GM23248 (cell line): ENCODE measurements at regions not wholly inside any gene's neighbourhood (a gene's known extent, or its start where the extent isn't known, plus 50 kb on each side); places are given as distances from the start of the nearest gene placed in this dataset.
A peak's percentile ranks its signal among the peaks of the same experiment; 100 is the strongest.

Experiments
- DNase-seq: peaks from one replicate; pipeline ENCODE4 v3.0.0-alpha.2; 2015
- H2AFZ ChIP-seq: fragments of 200-600 bp; sonication (generic); 2 replicates; pipeline ENCODE4 v1.6.1; 2016; ENCODE audit warnings: antibody characterized with exemption
- H3F3A ChIP-seq: fragments of 200-600 bp; sonication (generic); 2 replicates; pipeline ENCODE4 v1.6.1; 2016; ENCODE audit warnings: mild to moderate bottlenecking, antibody characterized with exemption, mixed run types; ENCODE audit not compliant: insufficient read depth
- H3K27ac ChIP-seq: fragments of 200-600 bp; sonication (generic); 2 replicates; pipeline ENCODE4 v1.5.1; 2016; ENCODE audit warnings: mild to moderate bottlenecking
- H3K27me3 ChIP-seq: fragments of 200-600 bp; sonication (generic); replicated peaks from 2 replicates; pipeline ENCODE4 v1.6.1; 2016; ENCODE audit warnings: mild to moderate bottlenecking; ENCODE audit not compliant: insufficient read depth
- H3K36me3 ChIP-seq: fragments of 200-600 bp; sonication (generic); 2 replicates; pipeline ENCODE4 v1.6.1; 2016; ENCODE audit warnings: low read depth, mild to moderate bottlenecking
- H3K4me1 ChIP-seq: fragments of 200-600 bp; sonication (generic); 2 replicates; pipeline ENCODE4 v1.6.1; 2016; ENCODE audit warnings: mild to moderate bottlenecking; ENCODE audit not compliant: insufficient read depth
- H3K4me2 ChIP-seq: fragments of 200-600 bp; sonication (generic); one replicate; pipeline ENCODE4 v1.6.1; 2016; ENCODE audit warnings: mild to moderate bottlenecking; ENCODE audit not compliant: unreplicated experiment
- H3K4me3 ChIP-seq: fragments of 200-600 bp; sonication (generic); 2 replicates; pipeline ENCODE4 v1.5.1; 2016; ENCODE audit warnings: mild to moderate bottlenecking
- H3K79me2 ChIP-seq: fragments of 200-600 bp; sonication (generic); 2 replicates; pipeline ENCODE4 v1.6.1; 2016; ENCODE audit warnings: mild to moderate bottlenecking; ENCODE audit not compliant: insufficient read depth
- H3K9ac ChIP-seq: fragments of 200-600 bp; sonication (generic); 2 replicates; pipeline ENCODE4 v1.6.1; 2016; ENCODE audit warnings: mild to moderate bottlenecking
- H3K9me2 ChIP-seq: fragments of 200-600 bp; sonication (generic); 2 replicates; pipeline ENCODE4 v1.6.1; 2016; ENCODE audit warnings: mixed run types, mild to moderate bottlenecking, moderate library complexity; ENCODE audit not compliant: insufficient read depth
- H3K9me3 ChIP-seq: fragments of 200-600 bp; sonication (generic); one replicate; pipeline ENCODE4 v1.6.1; 2017; ENCODE audit warnings: low read depth
- H4K20me1 ChIP-seq: fragments of 200-600 bp; sonication (generic); 2 replicates; pipeline ENCODE4 v1.6.0; 2016; ENCODE audit not compliant: insufficient read depth
- EZH2 ChIP-seq: fragments of 200-600 bp; sonication (generic); IDR thresholded peaks from 2 replicates; pipeline ENCODE4 v1.6.1; 2018; ENCODE audit warnings: antibody characterized with exemption, mild to moderate bottlenecking; ENCODE audit not compliant: insufficient read depth, poor library complexity, severe bottlenecking
- EZH2phosphoT487 ChIP-seq: fragments of 200-600 bp; sonication (generic); IDR thresholded peaks from 2 replicates; pipeline ENCODE4 v1.6.1; 2018; ENCODE audit warnings: antibody characterized with exemption, moderate library complexity, mild to moderate bottlenecking, low read depth; ENCODE audit not compliant: insufficient read depth
- WGBS, 2 experiments: methylation state at CpG; one replicate each; pipeline ENCODE4 v1.1.6; 2015 to 2017; ENCODE audit warnings: low lambda C conversion rate in 2 of 2, low coverage in 1 of 2; ENCODE audit errors: missing lambda C conversion rate in 2 of 2; 5-methylcytosine and 5-hydroxymethylcytosine counted together
- in situ Hi-C: fragments of 300-500 bp; cut with MboI; formaldehyde crosslinking; loops from 2 replicates; pipeline ENCODE4 v1.15.0; 2020

DNA sequence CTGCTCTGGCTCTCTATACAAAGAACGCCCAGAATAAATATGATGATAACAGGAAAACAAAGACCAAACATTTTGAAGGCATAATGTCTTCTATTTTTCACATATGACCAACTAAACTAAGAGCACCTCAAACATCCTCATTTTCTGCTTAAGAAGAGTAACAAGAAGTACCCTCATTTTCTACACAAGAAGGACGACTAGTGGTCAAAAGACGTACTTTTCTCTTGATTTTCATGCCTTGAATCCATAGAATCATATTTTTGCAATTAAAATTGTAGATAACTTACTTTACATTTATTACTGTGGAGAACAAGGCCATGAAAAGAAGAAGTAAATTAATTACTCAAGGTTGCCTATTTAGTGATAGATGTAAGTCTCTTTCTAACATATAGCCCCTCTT is 358.6 kb downstream of the DUSP6 start:
- peaks cover 26% of the 10 kb centered on the region for H3K4me1 ChIP-seq
- no peaks in the 10 kb centered on the region for H3K9me2 ChIP-seq
- DNase-seq = peak; percentile 77
- H3K27ac ChIP-seq = no peak overlapping the region
- H2AFZ ChIP-seq = no peak overlapping the region
- no peak overlapping the region for H3K9ac ChIP-seq
- in situ Hi-C loops = loop anchor here (10.0 kb wide), 1 partner anchor 839 kb away; no protein-coding TSS in a partner anchor
- H3K4me2 ChIP-seq = no peak overlapping the region
- TF ChIP-seq EZH2 (no peak), EZH2phosphoT487 (no peak)
- H3K36me3 ChIP-seq = no peaks in the 10 kb centered on the region
- WGBS, 2 experiments = 1 to 5% methylated on average over 3 of the region's 3 CpGs
- H3K4me3 ChIP-seq = no peak overlapping the region
- no peaks in the 10 kb centered on the region for H3K79me2 ChIP-seq
- no peaks in the 10 kb centered on the region for H4K20me1 ChIP-seq
- no peaks in the 10 kb centered on the region for H3K9me3 ChIP-seq
- H3K27me3 ChIP-seq = no peaks in the 10 kb centered on the region
- peaks cover 12% of the 10 kb centered on the region; the same call in 1 of the 2 replicates for H3F3A ChIP-seq

DNA sequence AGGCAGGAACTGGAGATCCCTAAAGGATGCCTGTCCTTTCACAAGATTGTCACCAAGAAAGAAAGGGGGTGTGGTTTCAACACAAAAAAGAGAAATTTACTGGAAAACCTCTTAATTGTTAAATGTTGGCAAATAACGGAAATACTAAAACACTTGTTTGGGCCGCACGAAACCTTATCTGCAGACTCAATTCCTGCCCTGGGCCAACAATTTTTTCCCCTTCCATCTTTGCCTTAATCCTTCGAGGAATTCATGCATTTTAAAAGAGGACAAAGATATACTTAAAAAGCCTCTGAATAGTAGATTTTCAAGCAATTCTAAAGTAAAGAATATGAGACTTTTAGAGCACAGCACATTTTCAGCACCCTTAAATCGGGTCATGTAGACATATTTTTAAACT is 366.2 kb downstream of the DUSP6 start:
- no peaks in the 10 kb centered on the region for H3K9me3 ChIP-seq

DNA sequence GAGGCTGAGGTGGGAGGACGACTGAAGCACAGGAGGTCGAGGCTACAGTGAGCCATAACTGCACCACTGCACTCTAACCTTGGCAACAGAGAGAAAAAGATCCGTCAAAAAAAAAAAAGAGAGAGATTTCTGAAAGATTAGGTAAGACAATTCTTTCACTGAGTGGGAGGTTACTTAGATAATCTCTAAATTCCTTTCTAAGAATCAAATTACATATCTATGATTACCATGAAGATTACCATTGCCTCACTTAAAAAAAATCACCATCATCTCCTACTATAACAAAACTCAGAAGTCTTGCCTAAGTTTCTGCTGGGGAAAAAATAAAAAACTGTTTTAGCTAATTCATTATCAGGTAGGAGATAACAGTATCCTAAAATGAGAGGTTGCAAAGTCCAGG is 366.7 kb downstream of the DUSP6 start:
- no peaks in the 10 kb centered on the region for H3K36me3 ChIP-seq
- no peaks in the 10 kb centered on the region for H3K79me2 ChIP-seq
- H3K9me3 ChIP-seq = no peaks in the 10 kb centered on the region
- no peak for DNase-seq
- 0 out of 2 replicates have a peak, but pooled peaks cover 5% of the 10 kb centered on the region for H3K9me2 ChIP-seq
- H3F3A ChIP-seq = no peaks in the 10 kb centered on the region
- no peak overlapping the region for H3K9ac ChIP-seq
- no peaks in the 10 kb centered on the region for H3K4me1 ChIP-seq
- 0 out of 2 replicates have a peak overlapping the region, but pooled peaks have one; percentile 3 for H2AFZ ChIP-seq
- no peak overlapping the region for H3K4me2 ChIP-seq
- H4K20me1 ChIP-seq = no peaks in the 10 kb centered on the region
- H3K27me3 ChIP-seq = no peaks in the 10 kb centered on the region
- no peak for TF ChIP-seq EZH2
- no peak for TF ChIP-seq EZH2phosphoT487
- H3K4me3 ChIP-seq = no peak overlapping the region
- in situ Hi-C loops = loop anchor here (5.0 kb wide), 1 partner anchor 403 kb away; the partner anchor contains the start of gene KITLG
- no peak overlapping the region for H3K27ac ChIP-seq
- 58 to 67% methylated on average over 3 of the region's 3 CpGs for WGBS, 2 experiments

More for the DNA sequence above, 366.2 kb downstream of the DUSP6 start:
- no peaks in the 10 kb centered on the region for H3K36me3 ChIP-seq
- in situ Hi-C loops = loop anchor here (5.0 kb wide), 1 partner anchor 404 kb away; the partner anchor contains the start of gene KITLG
- 0 out of 2 replicates have a peak, but pooled peaks cover 5% of the 10 kb centered on the region for H3K9me2 ChIP-seq
- H3K27ac ChIP-seq = no peak overlapping the region
- TF ChIP-seq EZH2 (no peak), EZH2phosphoT487 (no peak)
- no peaks in the 10 kb centered on the region for H3K27me3 ChIP-seq
- H3K4me1 ChIP-seq = no peaks in the 10 kb centered on the region
- no peak overlapping the region for H3K9ac ChIP-seq
- no peaks in the 10 kb centered on the region for H4K20me1 ChIP-seq
- WGBS, 2 experiments = 88 to 90% methylated on average over 5 of the region's 5 CpGs
- no peaks in the 10 kb centered on the region for H3F3A ChIP-seq
- 0 out of 2 replicates have a peak overlapping the region, but pooled peaks have one; percentile 3 for H2AFZ ChIP-seq
- no peak overlapping the region for H3K4me3 ChIP-seq
- H3K79me2 ChIP-seq = no peaks in the 10 kb centered on the region
- no peak overlapping the region for H3K4me2 ChIP-seq
- no peak for DNase-seq

DNA sequence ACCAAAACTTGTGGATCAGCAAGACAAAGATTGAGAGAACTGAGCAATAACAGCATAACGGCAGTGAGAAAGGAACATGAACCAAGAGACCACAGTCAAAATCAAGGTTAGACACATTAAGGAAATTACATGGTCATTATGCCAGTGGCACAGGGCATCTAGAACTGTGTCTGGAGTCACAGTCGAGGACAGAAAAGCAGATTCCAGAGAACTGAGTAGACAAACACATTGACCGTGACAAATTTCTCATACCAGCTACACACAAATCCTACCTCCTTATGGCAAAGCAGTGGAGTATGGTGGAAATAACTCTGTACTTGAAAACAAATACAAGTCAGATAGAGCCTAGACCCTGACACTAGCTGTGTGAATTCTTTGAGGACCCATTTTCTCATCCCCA is 367.3 kb downstream of the DUSP6 start:
- no peak overlapping the region for H3K4me2 ChIP-seq
- H3K36me3 ChIP-seq = no peaks in the 10 kb centered on the region
- H3K9me2 ChIP-seq = 0 out of 2 replicates have a peak, but pooled peaks cover 5% of the 10 kb centered on the region
- H3F3A ChIP-seq = no peaks in the 10 kb centered on the region
- H4K20me1 ChIP-seq = no peaks in the 10 kb centered on the region
- H3K9ac ChIP-seq = no peak overlapping the region
- DNase-seq = no peak
- TF ChIP-seq EZH2phosphoT487 (no peak), EZH2 (no peak)
- H3K79me2 ChIP-seq = no peaks in the 10 kb centered on the region
- no peak overlapping the region for H2AFZ ChIP-seq
- H3K9me3 ChIP-seq = no peaks in the 10 kb centered on the region
- H3K4me1 ChIP-seq = no peaks in the 10 kb centered on the region
- no peak overlapping the region for H3K4me3 ChIP-seq
- in situ Hi-C loops = loop anchor here (5.0 kb wide), 1 partner anchor 403 kb away; the partner anchor contains the start of gene KITLG
- H3K27ac ChIP-seq = no peak overlapping the region
- no peaks in the 10 kb centered on the region for H3K27me3 ChIP-seq
- WGBS, 2 experiments = 84 to 85% methylated on average over 3 of the region's 3 CpGs
